Colonic mucosa (tissue), 4 donors: ENCODE measurements at regions not wholly inside any gene's neighbourhood (a gene's known extent, or its start where the extent isn't known, plus 50 kb on each side); places are given as distances from the start of the nearest gene placed in this dataset.
A peak's percentile ranks its signal among the peaks of the same experiment; 100 is the strongest.

Experiments
- DNase-seq: peaks from one replicate; pipeline ENCODE4 v3.0.0-alpha.2; 2020
- H3K27ac ChIP-seq: fragments of 200-600 bp; one replicate; pipeline ENCODE4 v1.8.0; 2021
- H3K27me3 ChIP-seq: fragments of 200-600 bp; one replicate; pipeline ENCODE4 v1.8.0; 2021
- H3K36me3 ChIP-seq: fragments of 200-600 bp; one replicate; pipeline ENCODE4 v1.8.0; 2021
- H3K4me1 ChIP-seq: fragments of 200-600 bp; one replicate; pipeline ENCODE4 v1.8.0; 2021; ENCODE audit warnings: mild to moderate bottlenecking
- H3K4me3 ChIP-seq: fragments of 200-600 bp; one replicate; pipeline ENCODE4 v1.8.0; 2021
- H3K9ac ChIP-seq, 2 donors: one replicate each; pipeline ENCODE4 v1.7.0; 2013; ENCODE audit warnings: control low read depth in 2 of 2, low read depth in 2 of 2, low read length in 2 of 2
- H3K9me3 ChIP-seq: fragments of 200-600 bp; one replicate; pipeline ENCODE4 v1.8.0; 2021
- CTCF ChIP-seq: fragments of 200-600 bp; IDR thresholded peaks from one replicate; pipeline ENCODE4 v1.8.0; 2022; ENCODE audit warnings: antibody characterized with exemption, mild to moderate bottlenecking
- intact Hi-C: fragments of 100-400 bp; cut with DNase I; formaldehyde crosslinking; loops from one replicate; pipeline ENCODE4 v1.14.1; 2022
- donor health status: healthy.
- donor health status: DM: no; HTN: no; CAD: no.
- donor health status: DM: no; HTN: no; CAD: no.

DNA sequence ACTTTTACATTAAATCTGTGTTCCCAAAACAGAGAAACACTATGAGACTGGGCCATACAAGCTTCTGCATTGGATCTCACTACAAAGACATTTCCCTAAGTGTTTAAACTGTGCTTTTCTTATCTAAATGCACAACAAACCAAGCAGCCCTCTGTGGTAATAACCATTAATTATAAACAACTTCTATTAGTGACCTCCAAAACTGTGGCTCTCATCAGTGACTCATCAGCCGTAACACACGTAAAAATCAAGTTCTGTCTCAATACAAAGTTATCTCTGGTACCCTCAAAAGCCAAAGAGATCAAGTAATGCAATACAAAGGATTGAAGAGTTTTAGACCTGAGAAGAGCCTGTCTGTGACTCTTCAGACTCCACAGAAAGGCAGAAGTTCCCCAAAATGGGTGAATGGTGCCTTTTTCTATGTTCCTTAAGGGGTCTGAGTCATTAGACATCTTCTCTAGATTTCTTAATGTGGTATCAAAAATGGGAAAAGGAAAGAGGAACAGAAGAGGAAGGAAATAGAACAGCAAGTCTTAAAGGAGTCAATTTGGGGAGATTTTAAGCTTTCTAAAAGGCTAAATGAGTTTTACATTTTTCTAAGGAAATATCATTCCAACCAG, 189.8 kb upstream of the PPP1R2C start:
- no peaks in the 10 kb centered on the region for H3K9me3 ChIP-seq
- no peaks in the 10 kb centered on the region for H3K4me1 ChIP-seq
- no peaks in the 10 kb centered on the region for H3K27me3 ChIP-seq
- intact Hi-C loops, result no loop called here
- H3K36me3 ChIP-seq, result no peaks in the 10 kb centered on the region
- no peak overlapping the region for H3K9ac ChIP-seq
- H3K4me3 ChIP-seq, result no peak overlapping the region
- no peak for TF ChIP-seq CTCF
- DNase-seq, result no peak
- no peak overlapping the region for H3K27ac ChIP-seq

GRCh38 chrX:42973321-42973720, 195.4 kb upstream of the PPP1R2C start:
- Histone ChIP-seq H3K4me1 (no peaks in the 10 kb centered on the region), H3K27me3 (no peaks in the 10 kb centered on the region), H3K4me3 (no peak overlapping the region), H3K9me3 (no peaks in the 10 kb centered on the region), H3K27ac (no peak overlapping the region), H3K36me3 (no peaks in the 10 kb centered on the region), H3K9ac (no peak overlapping the region)
- intact Hi-C loops, result no loop called here
- TF ChIP-seq CTCF, result no peak
- no peak for DNase-seq

DNA sequence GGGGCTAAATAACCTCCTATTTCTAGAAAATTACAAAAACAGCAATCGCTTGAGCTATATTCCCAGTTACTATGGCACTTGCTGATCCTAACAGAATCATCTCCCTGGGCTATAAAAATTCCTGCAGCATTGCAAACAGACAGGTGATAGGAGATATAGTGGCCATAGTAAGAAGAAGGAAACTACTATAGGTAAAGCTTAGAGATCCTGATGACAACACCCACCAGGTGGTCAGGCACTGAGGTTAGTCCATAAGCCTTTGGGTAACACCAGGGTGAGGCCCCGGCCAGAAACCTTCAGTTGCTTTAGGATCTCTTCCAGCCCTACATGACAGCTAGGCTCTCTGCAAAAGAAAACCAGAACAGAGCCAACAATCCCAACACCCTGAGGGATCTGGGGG, 197.9 kb upstream of the PPP1R2C start:
- H3K4me3 ChIP-seq, result no peak overlapping the region
- DNase-seq, result no peak
- H3K4me1 ChIP-seq, result no peaks in the 10 kb centered on the region
- no peaks in the 10 kb centered on the region for H3K27me3 ChIP-seq
- no peaks in the 10 kb centered on the region for H3K9me3 ChIP-seq
- TF ChIP-seq CTCF, result no peak
- intact Hi-C loops, result no loop called here
- peak overlapping the region; percentile 15 for H3K27ac ChIP-seq
- H3K36me3 ChIP-seq, result no peaks in the 10 kb centered on the region
- H3K9ac ChIP-seq, result no peak overlapping the region

DNA sequence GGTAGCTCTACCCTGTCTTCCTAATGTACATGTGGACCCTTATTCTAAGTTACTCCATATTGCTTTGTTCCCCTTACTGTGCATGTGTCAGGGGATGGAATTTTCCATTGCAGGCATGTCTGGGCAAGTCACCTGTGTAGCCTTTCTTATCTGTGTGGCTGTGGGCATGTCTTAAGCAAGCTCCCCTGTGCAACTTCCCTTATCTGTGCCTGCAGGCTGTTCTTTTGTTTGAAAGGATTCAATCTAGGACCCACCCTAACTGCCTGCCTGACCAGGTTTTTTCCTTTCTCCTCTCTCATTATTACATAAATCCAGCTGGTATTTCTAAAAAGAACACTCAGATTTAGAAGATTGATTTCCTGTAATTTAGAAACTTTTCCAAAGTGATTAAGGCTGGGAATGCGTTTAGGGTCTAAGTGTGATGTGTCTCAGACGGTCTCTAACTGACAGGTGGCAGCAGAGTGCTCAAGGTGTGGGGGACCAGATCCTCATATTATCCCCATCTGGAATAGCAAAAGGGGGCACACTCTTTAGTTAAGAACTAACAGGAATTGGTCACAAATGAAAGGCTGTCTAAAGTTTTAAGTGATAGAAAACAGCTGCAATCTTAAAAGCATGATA, 198.9 kb upstream of the PPP1R2C start:
- H3K4me3 ChIP-seq, result no peak overlapping the region
- H3K4me1 ChIP-seq, result no peaks in the 10 kb centered on the region
- intact Hi-C loops, result no loop called here
- no peak overlapping the region for H3K9ac ChIP-seq
- H3K9me3 ChIP-seq, result no peaks in the 10 kb centered on the region
- no peak for TF ChIP-seq CTCF
- H3K36me3 ChIP-seq, result no peaks in the 10 kb centered on the region
- H3K27me3 ChIP-seq, result no peaks in the 10 kb centered on the region
- H3K27ac ChIP-seq, result peak overlapping the region; percentile 18
- DNase-seq, result peak; percentile 35

GRCh38 chrX:42978655-42979379, 200.9 kb upstream of the PPP1R2C start:
- H3K27ac ChIP-seq, result no peak overlapping the region
- DNase-seq, result no peak
- no peak overlapping the region for H3K9ac ChIP-seq
- no peaks in the 10 kb centered on the region for H3K27me3 ChIP-seq
- H3K4me3 ChIP-seq, result no peak overlapping the region
- H3K4me1 ChIP-seq, result no peaks in the 10 kb centered on the region
- intact Hi-C loops, result no loop called here
- no peak for TF ChIP-seq CTCF
- H3K36me3 ChIP-seq, result no peaks in the 10 kb centered on the region
- H3K9me3 ChIP-seq, result no peaks in the 10 kb centered on the region
